DOHH2 (cell line): ENCODE measurements at regions not wholly inside any gene's neighbourhood (a gene's known extent, or its start where the extent isn't known, plus 50 kb on each side); places are given as distances from the start of the nearest gene placed in this dataset.
"Not testable (repeated sequence)": the region's sequence is repeated elsewhere in the genome, so short reads cannot be mapped to it uniquely, and the experiment has no call there.

ENCODE experiments used
- H3F3A ChIP-seq: fragments of 200-600 bp; sonication (generic), shearing (Covaris generic); 2 replicates; pipeline ENCODE4 v1.6.0; 2016; ENCODE audit warnings: antibody characterized with exemption, mild to moderate bottlenecking; ENCODE audit not compliant: control insufficient read depth, insufficient read depth
- H3K27ac ChIP-seq: fragments of 200-600 bp; sonication (generic); 2 replicates; pipeline ENCODE4 v1.5.1; 2014; ENCODE audit warnings: low read depth, mild to moderate bottlenecking, low read length, moderate library complexity
- H3K27me3 ChIP-seq: fragments of 200-600 bp; sonication (generic); 2 replicates; pipeline ENCODE4 v1.6.1; 2014; ENCODE audit warnings: mild to moderate bottlenecking, low read length, mixed read lengths; ENCODE audit not compliant: control insufficient read depth
- H3K36me3 ChIP-seq: fragments of 200-600 bp; sonication (generic); 2 replicates; pipeline ENCODE4 v1.6.1; 2014; ENCODE audit warnings: mild to moderate bottlenecking, low read length, moderate library complexity, mixed read lengths; ENCODE audit not compliant: control insufficient read depth
- H3K4me1 ChIP-seq: fragments of 200-600 bp; sonication (generic); 2 replicates; pipeline ENCODE4 v1.6.1; 2014; ENCODE audit warnings: mild to moderate bottlenecking, low read length, mixed read lengths; ENCODE audit not compliant: control insufficient read depth
- H3K4me2 ChIP-seq: fragments of 200-600 bp; sonication (generic); 2 replicates; pipeline ENCODE4 v1.6.0; 2014; ENCODE audit warnings: mild to moderate bottlenecking, low read length, moderate library complexity
- H3K4me3 ChIP-seq: fragments of 200-600 bp; sonication (generic); 2 replicates; pipeline ENCODE4 v1.5.1; 2014; ENCODE audit warnings: mild to moderate bottlenecking, low read length, mixed read lengths
- H3K79me2 ChIP-seq: fragments of 200-600 bp; sonication (generic); 2 replicates; pipeline ENCODE4 v1.6.1; 2014; ENCODE audit warnings: mild to moderate bottlenecking, low read length, mixed read lengths; ENCODE audit not compliant: control insufficient read depth
- H3K9me2 ChIP-seq: fragments of 200-600 bp; sonication (generic); replicated peaks from 2 replicates; pipeline ENCODE4 v1.6.1; 2014; ENCODE audit warnings: mild to moderate bottlenecking, low read length, mixed read lengths; ENCODE audit not compliant: control insufficient read depth
- H3K9me3 ChIP-seq: fragments of 200-600 bp; sonication (generic); 2 replicates; pipeline ENCODE4 v1.6.1; 2014; ENCODE audit warnings: antibody characterized with exemption, low read length, mixed read lengths; ENCODE audit not compliant: control insufficient read depth, insufficient read depth
- H4K20me1 ChIP-seq: fragments of 200-600 bp; sonication (generic); 2 replicates; pipeline ENCODE4 v1.6.0; 2014; ENCODE audit warnings: low read depth, mild to moderate bottlenecking, antibody characterized with exemption, low read length, moderate library complexity; ENCODE audit not compliant: control insufficient read depth, insufficient read depth
- CTCF ChIP-seq: fragments of 200-600 bp; sonication (generic); IDR thresholded peaks from one replicate; pipeline ENCODE4 v1.5.1; 2014; ENCODE audit warnings: antibody characterized with exemption, mild to moderate bottlenecking, low read depth, low read length; ENCODE audit not compliant: poor library complexity, severe bottlenecking
- EZH2phosphoT487 ChIP-seq: fragments of 200-600 bp; sonication (generic); IDR thresholded peaks from 2 replicates; pipeline ENCODE4 v1.6.1; 2017; ENCODE audit warnings: borderline replicate concordance, mild to moderate bottlenecking, antibody characterized with exemption, low read length, moderate library complexity, mixed read lengths

DNA sequence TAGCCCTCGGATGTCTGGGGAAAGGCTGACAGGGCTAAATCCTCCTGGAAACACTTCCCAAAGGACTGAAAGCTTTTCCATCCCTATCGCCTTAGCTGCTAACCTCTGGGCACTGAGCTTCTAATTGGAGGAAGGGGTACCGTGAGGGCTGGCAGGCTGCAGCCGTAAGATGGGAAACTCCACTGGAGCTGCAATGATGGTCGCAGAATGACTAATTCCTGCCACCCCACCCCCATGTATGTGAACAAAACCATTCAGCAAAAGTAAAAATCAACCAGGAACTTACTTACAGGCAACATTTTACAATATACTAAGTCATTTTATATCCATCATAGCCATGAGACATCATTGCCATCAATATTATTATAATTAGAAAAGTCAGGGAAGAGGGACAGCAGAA lies 133.3 kb downstream of the ABCC12 start:
- H3K27ac ChIP-seq, result no peak overlapping the region
- no peaks in the 10 kb centered on the region for H3K9me3 ChIP-seq
- no peak overlapping the region for H3K4me2 ChIP-seq
- no peaks in the 10 kb centered on the region for H3K9me2 ChIP-seq
- TF ChIP-seq EZH2phosphoT487, result no peak
- H3K4me3 ChIP-seq, result no peak overlapping the region
- no peaks in the 10 kb centered on the region for H3F3A ChIP-seq
- H3K79me2 ChIP-seq, result no peaks in the 10 kb centered on the region
- H3K27me3 ChIP-seq, result no peaks in the 10 kb centered on the region
- H3K36me3 ChIP-seq, result no peaks in the 10 kb centered on the region
- no peaks in the 10 kb centered on the region for H4K20me1 ChIP-seq
- H3K4me1 ChIP-seq, result no peaks in the 10 kb centered on the region

- not testable (repeated sequence) for H4K20me1 ChIP-seq, H3K4me2 ChIP-seq, H3K9me2 ChIP-seq, H3K9me3 ChIP-seq, H3K4me3 ChIP-seq, H3K36me3 ChIP-seq, H3F3A ChIP-seq, H3K27ac ChIP-seq, H3K27me3 ChIP-seq, H3K4me1 ChIP-seq, H3K79me2 ChIP-seq
Observed at GRCh38 chr16:48020617-48021016, 135.2 kb downstream of the ABCC12 start.

- Histone ChIP-seq H3K27ac (no peak overlapping the region), H3K9me3 (no peaks in the 10 kb centered on the region), H3F3A (no peaks in the 10 kb centered on the region), H3K4me3 (no peak overlapping the region), H3K27me3 (no peaks in the 10 kb centered on the region), H3K79me2 (no peaks in the 10 kb centered on the region), H3K4me2 (no peak overlapping the region), H3K9me2 (no peaks in the 10 kb centered on the region), H3K4me1 (peaks cover 7% of the 10 kb centered on the region), H3K36me3 (no peaks in the 10 kb centered on the region), H4K20me1 (no peaks in the 10 kb centered on the region)
- TF ChIP-seq CTCF (no peak), EZH2phosphoT487 (no peak)
Observed at GRCh38 chr16:48014349-48015135, 141.3 kb downstream of the ABCC12 start.

- Histone ChIP-seq H3K4me1 (peaks cover 7% of the 10 kb centered on the region), H3K9me2 (no peaks in the 10 kb centered on the region), H3K27ac (no peak overlapping the region), H3K79me2 (no peaks in the 10 kb centered on the region), H3K36me3 (no peaks in the 10 kb centered on the region), H3K9me3 (no peaks in the 10 kb centered on the region), H3K4me2 (no peak overlapping the region), H3F3A (no peaks in the 10 kb centered on the region), H3K27me3 (no peaks in the 10 kb centered on the region), H4K20me1 (no peaks in the 10 kb centered on the region), H3K4me3 (no peak overlapping the region)
- TF ChIP-seq EZH2phosphoT487 (no peak), CTCF (no peak)
Observed at GRCh38 chr16:48013491-48013901, 142.3 kb downstream of the ABCC12 start.
